ENCODE measurements at regions not wholly inside any gene's neighbourhood (a gene's known extent, or its start where the extent isn't known, plus 50 kb on each side); places are given as distances from the start of the nearest gene placed in this dataset.

- Histone ChIP-seq H3K27me3 (ENCODE audit: control insufficient read depth, insufficient read depth, low read length) (peaks cover 7% of the 10 kb centered on the region), H3K9me3 (replicated peaks; ENCODE audit: low read length) (no peaks in the 10 kb centered on the region), H3K4me2 (ENCODE audit: low read length) (no peak overlapping the region), H3K9ac (ENCODE audit: low read depth, low read length) (no peak overlapping the region), H3K4me1 (ENCODE audit: control insufficient read depth, insufficient read depth, low read length) (no peaks in the 10 kb centered on the region), H3K36me3 (ENCODE audit: insufficient read depth, low read length) (no peaks in the 10 kb centered on the region), H3K4me3 (ENCODE audit: low read length) (no peak overlapping the region)
Measured at GRCh38 chr14:62018606-62019005, 256.4 kb downstream of the SNAPC1 start.

- no peaks in the 10 kb centered on the region for H3K36me3 ChIP-seq (ENCODE audit: insufficient read depth, low read length)
- no peaks in the 10 kb centered on the region for H3K4me1 ChIP-seq (ENCODE audit: control insufficient read depth, insufficient read depth, low read length)
- peaks cover 3% of the 10 kb centered on the region for H3K27me3 ChIP-seq (ENCODE audit: control insufficient read depth, insufficient read depth, low read length)
- H3K4me2 ChIP-seq (ENCODE audit: low read length) = no peak overlapping the region
- no peak overlapping the region for H3K4me3 ChIP-seq (ENCODE audit: low read length)
- no peak overlapping the region for H3K9ac ChIP-seq (ENCODE audit: low read depth, low read length)
- H3K9me3 ChIP-seq (replicated peaks; ENCODE audit: low read length) = no peaks in the 10 kb centered on the region
Measured at GRCh38 chr14:62027958-62028357, 265.7 kb downstream of the SNAPC1 start.

GRCh38 chr14:62029569-62029924 lies 267.3 kb downstream of the SNAPC1 start:
- Histone ChIP-seq H3K27me3 (ENCODE audit: control insufficient read depth, insufficient read depth, low read length) (peaks cover 3% of the 10 kb centered on the region), H3K4me1 (ENCODE audit: control insufficient read depth, insufficient read depth, low read length) (no peaks in the 10 kb centered on the region), H3K9ac (ENCODE audit: low read depth, low read length) (no peak overlapping the region), H3K4me3 (ENCODE audit: low read length) (no peak overlapping the region), H3K4me2 (ENCODE audit: low read length) (no peak overlapping the region), H3K36me3 (ENCODE audit: insufficient read depth, low read length) (no peaks in the 10 kb centered on the region), H3K9me3 (replicated peaks; ENCODE audit: low read length) (no peaks in the 10 kb centered on the region)

GRCh38 chr14:62030387-62030786 lies 268.2 kb downstream of the SNAPC1 start:
- no peak overlapping the region for H3K9ac ChIP-seq (ENCODE audit: low read depth, low read length)
- H3K4me3 ChIP-seq (ENCODE audit: low read length) = no peak overlapping the region
- H3K9me3 ChIP-seq (replicated peaks; ENCODE audit: low read length) = no peaks in the 10 kb centered on the region
- no peaks in the 10 kb centered on the region for H3K36me3 ChIP-seq (ENCODE audit: insufficient read depth, low read length)
- no peaks in the 10 kb centered on the region for H3K4me1 ChIP-seq (ENCODE audit: control insufficient read depth, insufficient read depth, low read length)
- H3K27me3 ChIP-seq (ENCODE audit: control insufficient read depth, insufficient read depth, low read length) = peaks cover 3% of the 10 kb centered on the region
- H3K4me2 ChIP-seq (ENCODE audit: low read length) = no peak overlapping the region

- Histone ChIP-seq H3K4me3 (ENCODE audit: low read length) (no peak overlapping the region), H3K9ac (ENCODE audit: low read depth, low read length) (no peak overlapping the region), H3K4me1 (ENCODE audit: control insufficient read depth, insufficient read depth, low read length) (no peaks in the 10 kb centered on the region), H3K27me3 (ENCODE audit: control insufficient read depth, insufficient read depth, low read length) (no peaks in the 10 kb centered on the region), H3K4me2 (ENCODE audit: low read length) (no peak overlapping the region), H3K9me3 (replicated peaks; ENCODE audit: low read length) (no peaks in the 10 kb centered on the region), H3K36me3 (ENCODE audit: insufficient read depth, low read length) (no peaks in the 10 kb centered on the region)
Measured at GRCh38 chr14:62031504-62031903, 269.3 kb downstream of the SNAPC1 start.

- Histone ChIP-seq H3K36me3 (ENCODE audit: insufficient read depth, low read length) (no peaks in the 10 kb centered on the region), H3K4me3 (ENCODE audit: low read length) (no peak overlapping the region), H3K4me1 (ENCODE audit: control insufficient read depth, insufficient read depth, low read length) (no peaks in the 10 kb centered on the region), H3K4me2 (ENCODE audit: low read length) (no peak overlapping the region), H3K9me3 (replicated peaks; ENCODE audit: low read length) (no peaks in the 10 kb centered on the region), H3K27me3 (ENCODE audit: control insufficient read depth, insufficient read depth, low read length) (no peaks in the 10 kb centered on the region), H3K9ac (ENCODE audit: low read depth, low read length) (no peak overlapping the region)
Measured at GRCh38 chr14:62053188-62053587, 291.0 kb downstream of the SNAPC1 start.

GRCh38 chr14:62056789-62057188 lies 294.6 kb downstream of the SNAPC1 start:
- Histone ChIP-seq H3K9me3 (replicated peaks; ENCODE audit: low read length) (no peaks in the 10 kb centered on the region), H3K9ac (ENCODE audit: low read depth, low read length) (no peak overlapping the region), H3K4me2 (ENCODE audit: low read length) (no peak overlapping the region), H3K27me3 (ENCODE audit: control insufficient read depth, insufficient read depth, low read length) (peaks cover 6% of the 10 kb centered on the region), H3K4me3 (ENCODE audit: low read length) (no peak overlapping the region), H3K36me3 (ENCODE audit: insufficient read depth, low read length) (no peaks in the 10 kb centered on the region), H3K4me1 (ENCODE audit: control insufficient read depth, insufficient read depth, low read length) (no peaks in the 10 kb centered on the region)

- Histone ChIP-seq H3K9me3 (replicated peaks; ENCODE audit: low read length) (no peaks in the 10 kb centered on the region), H3K9ac (ENCODE audit: low read depth, low read length) (no peak overlapping the region), H3K27me3 (ENCODE audit: control insufficient read depth, insufficient read depth, low read length) (peaks cover 25% of the 10 kb centered on the region), H3K4me2 (ENCODE audit: low read length) (no peak overlapping the region), H3K4me3 (ENCODE audit: low read length) (no peak overlapping the region), H3K36me3 (ENCODE audit: insufficient read depth, low read length) (no peaks in the 10 kb centered on the region), H3K4me1 (ENCODE audit: control insufficient read depth, insufficient read depth, low read length) (no peaks in the 10 kb centered on the region)
Measured at GRCh38 chr14:62062645-62063044, 300.4 kb downstream of the SNAPC1 start.

- Histone ChIP-seq H3K4me3 (ENCODE audit: low read length) (no peak overlapping the region), H3K36me3 (ENCODE audit: insufficient read depth, low read length) (no peaks in the 10 kb centered on the region)
Measured at GRCh38 chr14:62064751-62065323, 302.6 kb downstream of the SNAPC1 start.

GRCh38 chr14:62066304-62066703 lies 304.1 kb downstream of the SNAPC1 start:
- H3K36me3 ChIP-seq (ENCODE audit: insufficient read depth, low read length) = no peaks in the 10 kb centered on the region
- peaks cover 24% of the 10 kb centered on the region for H3K27me3 ChIP-seq (ENCODE audit: control insufficient read depth, insufficient read depth, low read length)
- H3K4me2 ChIP-seq (ENCODE audit: low read length) = no peak overlapping the region
- no peak overlapping the region for H3K9ac ChIP-seq (ENCODE audit: low read depth, low read length)
- H3K9me3 ChIP-seq (replicated peaks; ENCODE audit: low read length) = no peaks in the 10 kb centered on the region
- H3K4me3 ChIP-seq (ENCODE audit: low read length) = no peak overlapping the region
- H3K4me1 ChIP-seq (ENCODE audit: control insufficient read depth, insufficient read depth, low read length) = no peaks in the 10 kb centered on the region

More at GRCh38 chr14:62064751-62065323, 302.6 kb downstream of the SNAPC1 start:
- Histone ChIP-seq H3K27me3 (ENCODE audit: control insufficient read depth, insufficient read depth, low read length) (peaks cover 25% of the 10 kb centered on the region), H3K4me1 (ENCODE audit: control insufficient read depth, insufficient read depth, low read length) (no peaks in the 10 kb centered on the region), H3K4me2 (ENCODE audit: low read length) (no peak overlapping the region), H3K9me3 (replicated peaks; ENCODE audit: low read length) (no peaks in the 10 kb centered on the region), H3K9ac (ENCODE audit: low read depth, low read length) (no peak overlapping the region)

GRCh38 chr14:62071039-62071438 lies 308.8 kb downstream of the SNAPC1 start:
- H3K36me3 ChIP-seq (ENCODE audit: insufficient read depth, low read length) = no peaks in the 10 kb centered on the region
- no peak overlapping the region for H3K4me3 ChIP-seq (ENCODE audit: low read length)
- H3K9me3 ChIP-seq (replicated peaks; ENCODE audit: low read length) = no peaks in the 10 kb centered on the region
- peaks cover 15% of the 10 kb centered on the region for H3K27me3 ChIP-seq (ENCODE audit: control insufficient read depth, insufficient read depth, low read length)
- no peak overlapping the region for H3K4me2 ChIP-seq (ENCODE audit: low read length)
- H3K4me1 ChIP-seq (ENCODE audit: control insufficient read depth, insufficient read depth, low read length) = no peaks in the 10 kb centered on the region
- H3K9ac ChIP-seq (ENCODE audit: low read depth, low read length) = no peak overlapping the region

- H3K9me3 ChIP-seq (replicated peaks; ENCODE audit: low read length) = no peaks in the 10 kb centered on the region
- H3K4me1 ChIP-seq (ENCODE audit: control insufficient read depth, insufficient read depth, low read length) = no peaks in the 10 kb centered on the region
- no peak overlapping the region for H3K4me3 ChIP-seq (ENCODE audit: low read length)
Measured at GRCh38 chr14:62076368-62076767, 314.1 kb downstream of the SNAPC1 start.

More at GRCh38 chr14:62076368-62076767, 314.1 kb downstream of the SNAPC1 start:
- Histone ChIP-seq H3K4me2 (ENCODE audit: low read length) (no peak overlapping the region), H3K36me3 (ENCODE audit: insufficient read depth, low read length) (no peaks in the 10 kb centered on the region), H3K9ac (ENCODE audit: low read depth, low read length) (no peak overlapping the region), H3K27me3 (ENCODE audit: control insufficient read depth, insufficient read depth, low read length) (peaks cover 7% of the 10 kb centered on the region)

All from skeletal muscle satellite cell (primary cell).